ENCODE measurements at regions not wholly inside any gene's neighbourhood (a gene's known extent, or its start where the extent isn't known, plus 50 kb on each side); places are given as distances from the start of the nearest gene placed in this dataset.
"Not testable (repeated sequence)": the region's sequence is repeated elsewhere in the genome, so short reads cannot be mapped to it uniquely, and the experiment has no call there.

DNA sequence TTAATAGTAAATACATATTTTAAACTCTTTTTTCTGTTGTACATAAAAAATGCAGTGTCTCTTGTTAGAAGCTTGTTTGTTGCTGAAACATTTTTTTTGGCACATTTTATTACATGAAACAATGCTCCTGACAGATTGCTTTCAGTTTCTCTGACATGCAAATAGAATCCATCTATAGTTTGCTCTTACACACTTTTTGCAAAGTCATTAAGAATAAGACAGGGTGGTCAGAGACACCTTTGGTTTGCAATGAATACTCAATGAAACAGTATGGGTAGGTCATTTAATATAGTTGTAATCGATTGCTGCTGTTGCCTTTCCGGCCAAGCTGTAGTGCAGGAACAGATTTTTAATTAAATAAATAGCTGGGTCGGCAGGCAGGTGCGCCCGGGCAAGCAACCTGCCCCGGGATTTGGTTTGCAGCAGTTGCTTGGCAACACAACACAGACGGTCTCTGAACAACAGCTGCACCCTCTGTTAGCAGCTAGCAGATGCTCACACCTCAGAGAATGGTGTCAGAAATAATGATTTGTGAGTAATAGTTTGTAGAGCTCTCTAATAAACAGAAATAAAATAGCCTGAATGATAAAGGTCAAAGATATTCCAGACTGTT, 115.7 kb upstream of the CACNA2D1 start:
- no peak for FAIRE-seq

DNA sequence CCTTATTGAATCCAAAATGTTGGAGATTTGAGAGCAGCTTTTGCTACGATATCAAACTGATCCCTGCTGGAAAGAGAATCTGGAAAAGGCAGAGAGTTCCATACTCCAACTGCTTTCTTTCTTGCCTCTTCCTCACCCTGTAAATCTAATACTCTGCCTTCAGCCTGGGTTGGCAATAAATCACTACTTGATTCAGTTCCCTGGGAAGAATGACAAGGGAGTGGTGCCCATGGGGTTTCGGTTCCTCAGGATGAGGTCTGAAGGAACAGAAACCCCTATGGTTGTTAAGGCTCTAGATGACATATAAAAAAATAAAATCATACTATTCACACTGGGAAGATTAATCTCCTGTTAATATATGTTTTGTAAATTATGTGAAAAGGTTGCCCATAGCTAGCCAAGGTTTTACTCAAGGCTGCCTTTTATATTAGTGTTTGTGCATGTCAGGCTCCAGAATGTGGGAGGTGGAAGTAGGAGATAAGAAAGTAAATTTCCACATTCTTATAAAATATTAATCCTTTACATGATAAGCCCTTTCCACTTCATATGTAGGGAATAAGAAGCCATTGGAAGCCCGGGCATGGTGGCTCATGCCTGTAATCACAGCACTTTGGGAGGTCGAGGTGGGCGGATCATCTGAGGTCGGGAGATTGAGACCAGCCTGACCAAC, 106.2 kb upstream of the CACNA2D1 start:
- no peak for FAIRE-seq

DNA sequence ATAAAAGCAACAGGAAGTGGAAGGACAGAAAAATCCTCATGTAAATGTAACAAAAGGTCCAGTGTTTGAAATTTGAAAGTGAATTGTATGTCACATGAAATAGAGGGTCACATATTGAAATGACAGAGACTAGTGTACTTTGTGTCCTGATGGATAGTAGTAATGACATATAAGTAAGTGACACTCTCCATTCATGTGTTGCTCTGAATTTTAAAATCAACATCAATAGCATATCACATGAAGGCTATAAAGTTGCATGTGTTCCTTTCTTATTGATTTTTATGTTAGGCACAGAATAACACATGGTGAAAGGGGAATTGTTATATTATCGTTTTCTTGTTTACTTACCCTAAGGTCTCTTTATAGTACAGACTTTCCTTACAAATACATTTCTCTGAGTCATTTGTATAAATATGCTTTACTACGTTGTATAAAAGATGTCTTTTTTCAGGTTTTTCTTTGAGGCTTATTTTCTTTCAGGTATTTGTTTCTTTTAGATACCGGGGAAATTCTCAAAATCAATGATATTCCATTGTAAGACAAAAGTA, 104.6 kb upstream of the CACNA2D1 start:
- no peak for FAIRE-seq

DNA sequence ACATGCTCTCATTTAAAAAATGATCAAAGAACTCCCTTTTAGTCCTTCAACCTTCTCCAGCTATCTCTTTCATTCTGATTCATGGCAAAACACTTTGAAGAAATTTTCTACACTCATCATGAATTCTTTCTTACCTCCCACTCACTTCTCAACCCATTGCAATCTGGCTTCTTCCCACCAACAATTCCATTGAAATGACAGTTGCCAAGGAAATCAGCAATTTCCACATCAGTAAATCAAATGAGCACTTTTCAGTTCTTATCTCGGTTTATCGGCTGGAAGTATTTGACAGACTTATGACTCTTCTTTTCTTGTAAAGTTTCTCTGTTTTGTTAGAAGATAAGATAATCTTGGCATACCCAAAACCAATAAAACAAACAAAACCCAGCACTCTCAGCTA, 99.1 kb upstream of the CACNA2D1 start:
- no peak for FAIRE-seq

DNA sequence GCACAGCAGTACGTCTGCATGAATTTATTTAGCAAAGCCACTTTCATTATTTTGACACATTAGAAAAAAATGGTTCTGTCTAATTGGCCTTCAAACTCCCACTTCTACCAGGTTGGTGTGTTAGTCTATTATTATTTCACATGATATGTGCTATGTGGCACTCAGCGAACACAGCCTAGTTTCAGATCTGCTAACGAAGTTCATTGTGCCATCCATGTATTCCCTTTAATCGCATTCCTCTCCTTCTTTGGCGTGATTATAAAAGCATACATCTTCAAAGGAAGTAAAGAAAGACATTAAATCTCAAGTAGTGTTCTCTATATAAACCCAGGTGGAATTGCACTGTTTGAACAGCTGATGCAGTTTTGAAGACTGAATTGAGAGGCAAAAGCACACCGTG, 96.4 kb upstream of the CACNA2D1 start:
- no peak for FAIRE-seq

DNA sequence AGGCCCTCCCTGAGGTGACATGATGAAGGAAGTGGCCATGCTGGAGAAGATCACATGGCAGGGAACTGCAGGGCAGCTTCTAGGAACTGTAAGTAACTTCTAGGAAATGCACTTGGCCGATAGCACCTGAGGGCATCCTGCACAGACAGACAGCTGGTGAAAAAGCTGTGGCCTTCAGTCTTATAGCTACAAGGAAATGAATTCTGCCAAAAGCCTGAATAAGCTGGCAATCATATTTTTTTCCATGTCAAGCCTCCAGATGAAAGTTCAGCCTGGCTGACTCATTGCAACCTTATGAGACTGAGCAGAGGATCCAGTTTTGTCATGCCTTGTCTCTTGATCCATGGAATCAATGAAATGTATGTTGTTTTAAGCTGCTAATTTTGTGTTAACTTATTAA, 91.1 kb upstream of the CACNA2D1 start:
- FAIRE-seq, result no peak

DNA sequence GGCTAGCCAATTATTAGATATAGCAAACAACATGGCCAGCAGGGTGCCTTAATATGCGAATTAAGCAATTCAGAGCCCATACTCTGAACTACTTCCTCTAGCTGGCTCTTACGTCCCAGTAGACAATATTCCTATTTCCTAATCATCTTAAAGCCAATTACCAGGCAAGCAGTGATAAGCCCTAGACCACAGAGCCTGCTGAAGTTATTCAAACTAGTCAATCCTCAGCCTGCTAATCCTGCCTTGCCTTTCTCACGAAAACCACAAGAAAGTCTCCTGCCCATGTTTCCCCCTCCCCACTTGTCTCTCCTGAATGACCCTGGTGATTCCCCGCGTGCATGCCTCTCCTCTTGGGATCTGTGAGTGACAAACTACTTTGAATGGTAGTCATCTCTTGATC, 86.8 kb upstream of the CACNA2D1 start:
- FAIRE-seq, result no peak

DNA sequence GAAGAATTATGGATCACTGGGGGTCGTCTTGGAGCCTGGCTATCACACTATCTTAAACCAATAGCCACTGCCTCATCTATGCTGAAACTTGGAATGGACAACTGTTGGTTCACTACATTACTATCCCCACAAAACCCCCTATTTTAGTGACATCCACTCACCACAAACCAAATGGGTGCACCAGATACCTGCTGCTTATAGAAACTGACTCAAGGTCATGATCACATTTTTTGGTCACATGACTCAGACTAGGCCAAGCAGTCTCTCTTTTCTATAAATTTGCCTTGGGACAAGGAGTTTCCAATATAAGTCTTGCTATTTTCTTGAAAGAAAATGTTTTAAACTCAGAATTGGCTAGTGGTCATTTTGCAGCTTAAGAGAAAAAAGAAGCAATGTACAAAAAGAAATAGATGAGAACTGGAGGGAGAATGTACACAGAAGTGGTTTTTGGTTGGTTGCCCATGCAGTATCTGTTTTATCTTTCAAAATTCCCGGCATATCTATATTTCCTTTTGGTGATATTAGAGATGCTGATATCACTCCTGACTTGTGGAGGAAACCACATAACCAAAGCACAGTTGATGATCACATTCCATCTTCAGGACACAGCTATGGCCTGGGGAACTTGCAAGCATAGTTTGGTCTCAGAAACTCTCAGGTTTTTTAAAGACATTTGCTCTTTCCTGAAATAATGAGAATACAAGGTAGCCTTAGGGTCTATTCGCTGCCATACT, 85.2 kb upstream of the CACNA2D1 start:
- FAIRE-seq, result no peak

DNA sequence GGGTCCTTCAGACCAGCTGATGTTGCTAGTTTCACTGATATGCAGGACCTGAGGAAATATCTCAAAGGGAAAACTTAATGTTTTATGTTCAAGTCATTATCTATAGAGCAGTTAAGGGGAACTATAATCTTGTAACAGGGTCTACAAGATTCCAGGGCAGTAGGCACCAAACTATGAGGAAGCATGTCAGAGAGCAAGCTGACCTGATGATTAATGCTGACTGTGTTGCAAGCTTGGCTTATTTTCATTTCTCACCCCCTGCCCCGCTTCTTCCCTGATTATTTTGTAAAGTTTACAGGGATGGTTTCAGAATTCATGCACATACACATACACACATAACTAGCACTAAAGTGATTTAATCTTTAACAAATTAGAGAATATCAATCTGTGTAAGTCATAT, 84.3 kb upstream of the CACNA2D1 start:
- no peak for FAIRE-seq

DNA sequence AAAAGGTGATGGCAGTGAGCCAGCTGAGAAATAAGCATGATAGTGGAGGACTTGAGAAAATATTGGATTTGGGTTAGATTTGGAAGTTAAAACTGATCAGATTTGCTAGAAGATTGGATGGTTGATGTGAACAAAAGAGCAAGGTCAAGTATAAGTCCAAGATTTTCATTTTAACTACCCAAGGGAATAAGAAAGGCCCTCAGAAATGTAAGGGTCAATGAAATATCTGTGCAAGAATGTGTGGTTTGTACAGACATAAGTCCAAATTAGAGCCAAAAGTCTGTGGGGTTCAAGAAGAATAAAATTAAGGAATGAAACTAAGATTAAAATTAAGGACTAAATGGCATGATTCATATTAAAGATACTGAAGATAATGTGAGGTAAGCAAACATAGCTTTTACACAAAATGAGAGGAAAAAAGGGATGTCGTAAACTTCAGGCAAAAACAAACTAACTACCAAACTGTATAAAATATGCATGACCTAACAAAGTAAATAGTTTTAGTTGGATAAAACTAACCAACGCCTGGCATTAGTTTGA, 78.4 kb upstream of the CACNA2D1 start:
- FAIRE-seq, result no peak

DNA sequence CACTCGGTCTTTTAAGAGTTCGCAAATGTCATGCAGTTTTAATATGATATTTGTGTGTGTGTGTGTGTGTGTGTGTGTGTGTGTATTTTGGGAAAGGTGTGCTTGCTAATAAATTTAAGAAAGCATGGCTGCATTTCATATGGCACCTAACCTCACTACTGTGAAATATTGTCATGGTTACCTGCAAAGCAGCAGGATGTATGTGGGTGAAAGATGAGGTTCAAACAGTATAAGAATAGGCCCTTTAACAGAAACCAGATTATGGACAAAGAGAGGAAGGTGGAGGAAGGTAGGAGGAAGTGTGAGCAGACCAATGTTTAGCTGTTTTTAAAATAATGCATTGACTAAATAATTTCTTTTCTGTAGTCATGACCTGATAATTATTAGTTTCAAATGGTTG, 73.5 kb upstream of the CACNA2D1 start:
- FAIRE-seq, result no peak

DNA sequence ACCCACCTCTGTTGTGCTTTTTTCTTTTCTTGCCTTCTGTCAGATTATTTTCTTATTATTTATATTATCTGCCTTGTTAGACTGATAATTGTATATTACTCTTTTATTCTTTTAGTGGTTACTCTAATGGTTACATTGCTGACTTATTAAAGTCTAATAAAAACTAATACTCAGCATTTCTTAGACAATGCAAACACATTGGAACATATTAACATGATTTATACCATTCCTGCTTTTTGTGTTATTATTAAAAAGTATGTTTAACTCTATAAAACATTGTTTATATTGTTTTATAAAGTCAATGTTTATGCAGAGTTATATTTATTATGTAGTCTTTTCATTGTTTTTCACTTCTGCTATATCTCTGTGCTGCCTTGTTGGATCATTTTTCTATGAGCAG, 68.0 kb upstream of the CACNA2D1 start:
- FAIRE-seq, result peak; percentile 78

DNA sequence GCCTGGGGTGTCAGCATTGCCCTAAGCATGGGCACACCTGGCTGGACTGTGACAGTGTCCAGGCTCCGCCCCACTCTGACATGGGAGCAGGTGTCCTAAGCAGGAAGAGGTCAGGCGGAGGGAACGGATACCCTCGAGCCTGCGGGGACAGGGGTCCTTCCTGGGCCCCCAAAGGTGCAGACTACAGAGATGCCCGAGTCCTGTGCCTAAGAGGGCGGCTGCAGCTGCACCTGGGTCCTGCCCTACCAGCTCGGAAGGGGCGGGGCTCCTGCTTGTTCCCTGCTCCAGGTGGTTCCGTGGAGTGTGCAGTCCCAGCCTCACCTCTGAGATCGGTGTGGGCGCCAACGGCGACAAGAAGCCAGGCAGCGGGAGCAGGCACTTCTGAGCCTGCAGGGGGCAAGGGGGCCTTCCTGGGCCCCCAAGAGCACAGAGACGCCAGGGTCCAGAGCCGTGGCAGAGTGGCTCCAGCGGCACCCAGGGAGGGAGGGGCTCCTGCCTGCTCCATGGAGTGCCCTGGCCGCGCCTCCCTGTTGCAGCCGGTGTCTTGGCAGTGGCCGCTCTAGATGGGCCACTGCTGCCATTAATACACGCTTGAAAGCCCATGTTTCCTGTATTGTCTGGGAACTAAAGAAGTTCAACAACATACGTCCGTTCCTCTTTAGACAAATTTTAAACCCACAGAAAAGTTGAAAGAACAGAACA, 64.5 kb upstream of the CACNA2D1 start:
- no peak for FAIRE-seq

DNA sequence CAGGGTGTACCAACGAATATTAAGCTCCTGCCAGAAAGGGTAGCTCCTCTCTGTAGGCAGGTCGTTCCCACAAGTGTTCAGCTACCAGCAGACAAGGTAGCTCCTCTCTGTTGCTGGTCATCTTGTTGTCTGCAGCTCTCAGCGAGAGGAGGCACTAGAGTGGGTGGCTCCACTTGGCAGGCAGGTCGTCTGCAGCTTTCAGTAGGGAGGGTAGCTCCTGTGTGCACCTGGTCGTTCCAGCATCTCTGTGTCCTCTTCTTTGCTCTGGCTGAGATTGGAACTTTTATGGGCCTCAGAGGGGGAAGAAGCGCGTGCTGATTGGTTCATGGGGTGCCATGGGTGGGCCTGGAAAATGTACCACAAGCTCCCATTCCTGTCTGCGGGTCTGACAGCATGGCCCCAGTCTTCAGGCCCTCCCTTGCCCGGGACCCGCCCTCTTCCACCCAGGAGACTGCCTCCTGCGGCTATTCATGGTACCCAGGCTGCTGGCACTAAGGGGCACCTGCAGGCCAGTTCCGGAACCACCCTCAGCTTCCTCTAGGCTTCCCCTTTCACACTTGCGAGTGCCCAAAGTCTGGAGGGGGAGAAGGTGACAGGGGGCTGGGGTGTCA, 63.9 kb upstream of the CACNA2D1 start:
- no peak for FAIRE-seq

DNA sequence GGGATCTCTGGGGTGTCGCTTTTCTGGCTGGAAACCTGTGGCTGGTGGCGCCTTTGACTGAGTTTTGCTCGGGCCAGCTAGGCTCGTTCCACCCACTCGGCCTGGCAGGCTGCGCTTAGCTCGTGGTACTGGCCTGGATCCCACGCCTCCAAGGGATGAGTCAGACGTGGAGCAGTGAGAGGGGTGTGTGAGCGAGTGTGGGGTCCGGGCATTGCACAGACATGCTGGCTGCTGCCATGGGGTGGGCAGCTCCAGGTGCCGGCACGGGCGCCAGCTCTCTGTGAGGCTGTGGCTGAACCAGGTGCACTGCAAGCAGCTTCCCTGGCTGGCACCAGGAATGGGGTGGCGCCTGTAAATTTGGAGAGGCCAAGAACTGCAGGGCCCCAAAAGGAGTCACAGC, 63.1 kb upstream of the CACNA2D1 start:
- no peak for FAIRE-seq

DNA sequence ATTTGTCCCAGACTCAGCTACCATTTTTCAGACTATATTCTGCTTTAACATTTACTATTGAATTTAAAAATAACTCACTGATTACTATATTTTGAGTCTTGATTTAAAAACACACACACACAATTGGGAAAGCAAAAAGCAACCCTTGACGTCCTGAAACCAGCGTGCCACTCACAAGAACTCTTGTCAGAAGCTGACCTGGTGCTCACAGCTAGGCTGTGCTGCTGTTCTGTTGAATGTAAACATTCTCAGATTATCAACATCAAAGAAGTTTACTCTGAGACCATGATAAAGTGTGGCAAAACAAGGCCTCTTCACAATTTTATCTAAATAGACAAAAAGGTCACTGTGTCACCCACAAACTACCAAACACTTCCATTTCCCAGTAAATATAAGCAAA, 62.6 kb upstream of the CACNA2D1 start:
- no peak for FAIRE-seq

DNA sequence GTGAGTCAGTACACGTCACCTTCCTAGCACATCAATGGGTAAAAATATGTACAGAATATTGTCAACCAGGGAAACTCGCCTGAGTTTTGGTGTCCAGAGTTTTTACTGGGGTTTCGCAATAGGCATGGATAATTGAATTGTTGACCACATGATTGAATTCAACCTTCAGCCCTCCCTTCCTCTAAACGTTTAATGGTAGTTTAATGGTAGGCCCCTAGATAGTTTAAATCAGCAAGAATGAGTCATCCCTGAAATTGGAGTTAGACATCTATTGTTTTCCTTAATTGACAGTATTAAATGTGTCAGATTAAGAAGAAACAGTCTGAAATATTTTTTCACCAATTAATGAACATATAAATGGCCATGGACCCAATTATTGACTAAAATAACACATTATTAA, 57.8 kb upstream of the CACNA2D1 start:
- FAIRE-seq, result no peak

DNA sequence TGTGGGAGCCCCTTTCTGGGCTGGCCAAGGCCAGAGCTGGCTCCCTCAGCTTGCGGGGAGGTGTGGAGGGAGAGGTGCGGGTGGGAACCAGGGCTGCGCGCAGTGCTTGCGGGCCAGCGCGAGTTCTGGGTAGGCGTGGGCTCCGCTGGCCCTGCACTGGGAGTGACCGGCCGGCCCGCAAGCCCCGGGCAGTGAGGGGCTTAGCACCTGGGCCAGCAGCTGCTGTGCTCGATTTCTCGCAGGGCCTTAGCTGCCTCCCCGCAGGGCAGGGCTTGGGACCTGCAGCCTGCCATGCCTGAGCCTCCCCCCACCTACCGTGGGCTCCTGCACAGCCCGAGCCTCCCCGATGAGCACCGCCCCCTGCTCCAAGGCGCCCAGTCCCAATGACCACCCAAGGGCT, 56.0 kb upstream of the CACNA2D1 start:
- FAIRE-seq, result not testable (repeated sequence)

DNA sequence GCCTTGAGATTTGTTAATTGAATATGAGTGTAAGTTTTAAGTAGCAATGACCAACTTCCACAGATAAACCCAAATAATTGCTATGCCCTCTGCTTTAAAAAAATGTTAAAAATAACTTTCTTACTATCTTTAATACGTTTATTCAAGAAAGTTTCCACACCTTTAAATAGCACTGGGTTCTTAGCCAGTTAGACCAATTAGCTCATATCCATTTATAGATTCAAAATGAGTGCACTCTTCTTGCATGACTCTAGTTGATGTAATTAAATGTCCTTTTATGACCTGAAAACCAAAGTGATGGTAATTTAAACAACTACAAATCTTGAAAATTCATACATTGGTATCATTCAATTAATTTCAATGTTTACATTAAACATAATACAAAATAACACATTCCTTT, 50.8 kb upstream of the CACNA2D1 start:
- peak; percentile 33 for FAIRE-seq
